ENCODE measurements at regions not wholly inside any gene's neighbourhood (a gene's known extent, or its start where the extent isn't known, plus 50 kb on each side); places are given as distances from the start of the nearest gene placed in this dataset.
"Not testable (repeated sequence)": the region's sequence is repeated elsewhere in the genome, so short reads cannot be mapped to it uniquely, and the experiment has no call there.

- DNase-seq: no peak
Measured at GRCh38 chr7:410395-410910, 109.2 kb downstream of the PDGFA start.

DNA sequence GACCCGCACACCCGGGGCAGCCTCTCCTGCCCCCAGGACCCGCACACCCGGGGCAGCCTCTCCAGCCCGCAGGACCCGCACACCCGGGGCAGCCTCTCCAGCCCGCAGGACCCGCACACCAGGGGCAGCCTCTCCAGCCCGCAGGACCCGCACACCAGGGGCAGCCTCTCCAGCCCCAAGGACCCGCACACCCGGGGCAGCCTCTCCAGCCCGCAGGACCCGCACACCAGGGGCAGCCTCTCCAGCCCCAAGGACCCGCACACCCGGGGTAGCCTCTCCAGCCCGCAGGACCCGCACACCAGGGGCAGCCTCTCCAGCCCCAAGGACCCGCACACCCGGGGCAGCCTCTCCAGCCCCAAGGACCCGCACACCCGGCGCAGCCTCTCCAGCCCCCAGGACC, 108.5 kb downstream of the PDGFA start:
- not testable (repeated sequence) for DNase-seq

- DNase-seq: no peak
Measured at GRCh38 chr7:411677-412312, 107.9 kb downstream of the PDGFA start.

DNA sequence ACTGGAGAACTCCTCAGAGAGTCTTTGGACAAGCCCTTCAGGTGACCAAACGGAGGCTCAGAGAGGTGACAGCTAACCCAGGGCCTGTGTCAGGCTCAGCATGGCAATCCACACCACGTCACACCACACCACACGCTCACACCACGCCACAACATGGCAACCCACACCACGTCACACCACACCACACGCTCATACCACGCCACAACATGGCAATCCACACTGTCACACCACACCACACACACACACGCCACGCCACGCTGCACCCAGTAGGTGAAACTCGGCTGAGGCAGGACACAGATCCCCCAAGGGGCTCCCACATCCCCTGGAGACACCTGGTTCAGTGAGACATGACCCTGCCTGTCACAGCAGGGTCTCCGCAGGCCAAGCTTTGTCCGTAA, 107.3 kb downstream of the PDGFA start:
- DNase-seq: no peak

GRCh38 chr7:414681-415560, 104.7 kb downstream of the PDGFA start:
- no peak for DNase-seq

DNA sequence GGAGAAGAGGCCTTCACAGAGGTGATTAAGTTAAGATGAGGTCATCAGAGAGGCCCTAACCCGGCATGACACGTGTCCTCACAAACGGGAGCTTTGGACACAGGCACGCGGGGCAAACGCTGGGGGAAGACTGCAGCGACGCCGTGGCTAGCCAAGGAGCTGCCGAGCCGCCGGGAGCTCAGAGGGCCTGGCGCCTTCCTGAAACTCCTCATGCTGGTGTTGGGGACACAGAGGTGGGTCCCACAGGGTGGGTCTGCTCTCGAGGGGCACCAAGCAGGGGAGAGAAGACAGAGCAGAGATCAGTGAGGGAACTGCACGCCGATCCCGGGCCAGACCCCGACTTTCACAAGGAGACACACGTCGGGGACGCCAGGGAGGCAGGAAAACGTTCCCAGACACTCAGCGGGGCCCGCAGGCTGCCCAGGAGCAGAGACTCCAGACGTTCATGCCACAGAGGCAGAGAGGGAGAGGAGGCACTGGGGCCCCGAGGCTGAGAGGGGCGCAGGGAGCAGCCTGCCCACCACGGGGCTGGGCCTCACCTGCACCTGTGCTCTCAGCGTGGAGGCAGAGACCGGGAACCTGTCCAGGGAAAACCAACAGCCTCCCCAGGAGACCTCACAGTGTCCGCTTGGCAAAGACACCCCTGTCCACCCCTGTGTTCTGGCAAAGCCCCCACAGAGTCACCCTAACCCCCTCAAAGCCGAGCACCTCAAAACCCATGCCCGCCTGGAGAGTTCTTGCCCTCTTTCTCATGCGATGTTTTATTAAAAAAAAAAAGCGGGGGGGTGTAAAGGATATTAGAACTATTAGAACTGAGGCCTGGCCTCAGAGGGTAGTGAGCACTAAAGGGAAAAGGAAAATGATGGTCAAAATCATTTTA, 103.8 kb downstream of the PDGFA start:
- DNase-seq: no peak

GRCh38 chr7:416761-417624, 102.7 kb downstream of the PDGFA start:
- DNase-seq: no peak

DNA sequence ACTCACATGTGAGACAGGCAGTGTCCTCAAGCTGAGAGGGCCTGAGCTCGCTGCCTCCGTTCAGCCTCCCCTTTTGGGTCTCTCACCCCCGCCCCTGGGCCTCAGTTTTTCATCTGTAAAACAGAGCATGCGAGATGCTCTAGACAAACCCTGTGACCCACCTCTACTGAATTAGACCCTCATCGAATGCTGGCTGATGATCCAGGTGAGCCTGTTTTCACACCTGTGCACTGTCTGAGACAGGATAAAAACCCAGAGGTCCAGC, 102.1 kb downstream of the PDGFA start:
- no peak for DNase-seq

DNA sequence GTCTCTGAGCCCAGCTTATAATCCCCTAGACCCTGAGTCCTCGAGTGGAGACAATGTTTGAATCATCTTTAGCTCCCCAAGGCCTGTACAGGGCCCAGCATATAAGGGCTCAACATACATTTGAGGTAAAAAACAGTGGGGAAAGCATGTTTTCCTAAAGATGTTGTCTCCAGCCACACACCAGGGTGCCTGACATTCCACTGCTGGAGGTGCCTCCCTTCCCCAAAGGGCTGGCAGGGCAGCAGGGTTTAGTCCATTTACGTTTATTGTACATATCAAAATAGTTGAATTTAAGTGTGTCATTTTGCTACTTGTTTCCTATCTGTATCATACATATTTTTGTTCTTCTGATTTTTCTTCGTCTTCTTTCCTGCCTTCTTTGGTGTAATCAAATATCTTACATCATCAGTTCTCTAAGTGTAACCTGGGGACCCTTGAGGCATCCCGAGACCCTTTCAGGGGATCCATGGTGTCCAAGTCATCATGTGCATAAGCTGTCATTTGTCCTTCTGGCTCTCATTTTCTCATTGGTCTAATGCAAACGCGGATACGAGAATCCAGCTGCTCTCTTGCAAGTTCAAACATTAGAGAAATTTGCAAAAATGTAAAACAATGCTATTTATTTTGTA, 101.6 kb downstream of the PDGFA start:
- no peak for DNase-seq

DNA sequence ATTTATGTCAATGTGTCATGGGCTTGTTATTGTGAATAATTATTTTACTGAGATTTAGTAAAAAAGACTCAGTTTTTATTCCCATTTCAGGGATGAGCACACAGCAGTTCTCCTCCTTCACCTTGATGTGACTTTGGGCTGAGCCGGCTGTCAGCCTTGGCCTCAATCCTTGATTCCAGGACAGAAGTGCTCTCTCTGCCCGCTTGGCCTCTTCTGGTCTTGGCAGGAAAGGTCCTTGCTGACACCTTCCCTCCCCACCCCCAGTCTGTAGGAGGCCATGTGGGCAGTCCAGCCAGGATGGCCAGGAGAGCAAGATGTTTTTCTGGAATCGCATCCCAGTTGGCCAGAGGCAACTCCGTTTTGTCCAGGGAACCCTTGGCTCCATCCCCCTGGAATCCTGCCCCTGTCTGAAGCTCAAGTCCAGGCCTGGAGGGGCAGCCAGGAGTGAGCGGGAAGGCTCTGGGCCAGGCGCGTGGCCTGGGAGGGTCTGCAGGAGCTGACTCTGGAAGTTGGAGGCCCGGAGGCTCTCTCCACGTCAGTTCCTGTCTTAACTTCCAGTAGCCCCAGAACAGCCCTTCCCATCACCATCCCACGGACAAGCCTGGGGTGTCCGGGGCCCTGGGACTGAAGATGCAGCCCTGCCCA, 100.9 kb downstream of the PDGFA start:
- DNase-seq: no peak

DNA sequence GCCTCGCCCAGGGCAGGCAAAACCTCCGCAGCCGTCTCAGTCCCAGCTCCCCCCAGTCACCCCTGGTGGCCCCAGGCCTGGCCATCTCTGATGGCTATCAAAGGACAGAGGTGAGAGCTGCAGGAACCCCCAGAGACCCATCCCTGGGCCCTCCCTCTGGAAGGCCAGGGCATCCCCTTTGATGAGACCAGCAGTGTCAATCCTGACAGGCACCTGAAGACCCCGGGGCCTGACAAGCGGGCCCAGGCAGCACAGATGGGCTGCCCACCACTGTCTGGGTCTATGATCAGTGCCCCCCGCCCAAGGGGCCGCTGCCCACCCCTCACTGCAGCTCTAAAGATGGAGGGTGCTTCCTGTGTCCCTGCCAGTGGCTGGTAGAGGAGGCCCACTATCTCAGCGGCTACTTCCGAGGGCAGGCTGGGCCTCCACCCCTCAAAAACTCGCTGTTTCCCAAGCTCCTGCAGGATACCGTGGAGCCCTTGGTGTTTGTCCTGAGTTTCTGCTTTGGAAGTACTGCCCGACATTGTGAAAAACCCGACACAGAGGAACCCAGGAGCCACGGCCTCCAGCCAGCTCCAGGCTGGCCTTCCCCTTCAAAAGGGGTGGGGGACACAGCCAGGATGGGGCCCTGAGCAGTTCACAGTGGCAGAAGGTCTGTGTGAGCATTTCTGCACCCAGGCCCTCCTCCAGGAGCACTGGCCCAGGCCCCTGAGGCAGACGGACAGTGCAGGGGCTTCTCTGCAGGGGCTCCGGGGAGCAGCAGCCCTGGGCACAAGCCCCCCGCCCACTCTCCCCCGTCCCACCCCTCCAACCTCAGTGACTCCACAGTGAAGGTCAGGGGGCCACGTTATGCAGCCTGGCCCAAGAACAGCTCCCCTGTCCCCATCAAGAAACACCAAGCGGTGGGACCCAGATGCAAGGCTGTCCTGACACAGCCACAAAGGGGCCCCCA, 99.2 kb downstream of the PDGFA start:
- DNase-seq: no peak

DNA sequence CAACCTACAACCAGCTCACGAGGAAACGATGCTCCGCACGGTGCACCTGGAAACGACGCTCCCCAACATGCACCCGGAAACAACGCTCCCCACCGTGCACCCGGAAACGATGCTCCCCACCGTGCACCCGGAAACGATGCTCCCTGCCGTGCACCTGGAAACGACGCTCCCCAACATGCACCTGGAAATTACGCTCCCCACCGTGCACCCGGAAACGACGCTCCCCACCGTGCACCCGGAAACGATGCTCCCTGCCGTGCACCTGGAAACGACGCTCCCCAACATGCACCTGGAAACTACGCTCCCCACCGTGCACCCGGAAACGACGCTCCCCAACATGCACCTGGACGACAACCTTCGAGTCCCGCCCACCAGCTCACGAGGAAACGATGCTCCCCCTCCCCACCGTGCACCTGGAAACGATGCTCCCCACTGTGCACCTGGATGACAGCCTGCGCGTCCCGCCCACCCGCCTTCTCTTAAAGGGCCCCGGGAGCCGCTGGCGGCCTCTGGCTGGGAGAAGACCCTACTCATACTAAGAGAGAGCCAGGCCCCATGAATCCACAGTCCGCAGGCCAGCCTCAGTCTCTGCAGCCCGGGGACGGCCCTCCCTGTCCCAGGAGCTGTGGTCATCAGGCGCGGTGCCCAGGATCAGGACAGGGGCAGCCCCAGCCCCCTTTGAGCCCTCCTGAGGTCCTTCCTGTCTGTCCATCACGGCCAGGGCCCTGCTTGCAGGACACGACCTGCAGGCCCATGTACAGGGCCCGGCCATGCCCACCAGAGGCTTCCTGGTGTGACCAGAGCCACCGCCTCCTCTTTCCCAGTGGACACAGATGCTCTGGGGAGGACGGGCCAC, 98.3 kb downstream of the PDGFA start:
- DNase-seq: no peak

- no peak for DNase-seq
Measured at GRCh38 chr7:422191-422885, 97.3 kb downstream of the PDGFA start.

- no peak for DNase-seq
Measured at GRCh38 chr7:422886-423225, 96.8 kb downstream of the PDGFA start.

DNA sequence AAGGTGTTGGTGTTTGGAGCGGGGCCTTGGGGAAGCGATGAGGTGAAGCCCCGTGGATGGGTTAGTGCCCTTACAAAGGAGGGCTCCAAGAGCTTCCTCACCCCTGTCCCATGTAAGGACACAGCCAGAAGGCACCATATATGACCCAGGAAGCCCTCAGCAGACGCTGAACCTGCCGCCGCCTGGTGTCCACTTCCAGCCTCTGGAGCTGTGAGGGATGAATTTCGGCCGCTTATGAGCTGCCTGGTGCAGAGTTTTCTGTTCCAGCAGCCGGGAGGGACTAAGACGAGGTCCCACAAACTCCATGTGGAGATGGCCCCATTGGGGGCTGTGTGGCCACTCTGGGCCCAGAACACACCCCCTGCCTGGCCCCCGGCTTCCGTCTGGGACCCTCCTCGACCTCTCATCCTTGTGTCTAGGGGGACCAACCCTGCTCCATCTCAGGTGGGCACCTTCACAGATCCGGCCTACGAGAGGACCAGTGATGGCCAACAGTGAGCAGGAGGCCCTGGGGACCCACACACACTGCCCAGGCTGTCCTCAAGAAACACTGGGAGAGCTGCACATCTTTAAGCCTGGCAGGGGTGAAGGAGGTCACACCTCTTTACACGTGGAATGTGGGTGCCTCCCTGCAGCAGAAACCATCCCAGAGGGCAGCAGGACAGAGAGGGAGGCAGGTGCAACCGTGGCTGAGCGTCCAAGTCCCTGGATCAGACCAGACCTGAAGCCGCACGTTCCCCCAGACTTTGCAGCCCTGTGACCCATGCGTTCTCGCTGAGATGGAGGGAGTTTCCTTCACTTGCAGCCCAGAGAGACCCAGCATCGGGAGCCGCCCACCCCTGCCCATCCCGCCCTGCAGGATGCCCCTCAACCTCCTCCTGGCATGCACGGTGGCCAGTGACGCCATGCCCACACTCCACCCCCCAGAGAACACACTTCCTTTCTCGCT, 96.1 kb downstream of the PDGFA start:
- DNase-seq: no peak

DNA sequence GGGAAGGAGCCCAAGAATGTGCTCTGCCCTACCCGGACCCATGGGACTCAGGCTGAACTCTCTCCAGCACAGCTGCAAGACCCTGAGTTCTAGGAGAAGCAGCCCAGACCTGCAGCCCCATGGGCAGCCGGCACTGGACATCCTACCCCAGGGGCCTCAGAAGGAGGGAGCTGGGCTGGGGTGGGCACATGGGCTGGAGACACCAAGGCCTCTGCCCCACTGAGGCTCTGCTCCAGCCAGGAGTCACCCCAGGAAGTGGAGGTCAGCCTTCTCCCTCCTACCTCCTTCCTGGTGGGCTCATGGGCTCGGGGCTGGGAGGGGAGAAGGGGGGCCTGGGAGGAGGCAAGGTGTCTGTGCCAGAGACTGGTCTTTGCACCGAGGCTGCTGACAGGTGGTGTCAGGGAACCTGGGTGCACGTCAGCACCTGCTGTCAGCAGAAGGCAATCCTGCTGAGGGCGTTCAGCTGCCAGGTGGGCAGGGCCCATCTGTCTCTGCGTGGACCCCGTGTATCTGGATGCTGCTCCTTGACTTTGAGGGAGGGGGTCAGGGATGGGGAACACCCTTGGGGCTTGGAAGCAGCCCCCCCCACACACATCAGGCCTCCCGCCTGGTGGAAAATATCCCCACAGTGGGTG, 95.2 kb downstream of the PDGFA start:
- DNase-seq: no peak

Data from activated gamma-delta T cell (primary cell).